Suprapubic skin (tissue), 4 donors: ENCODE measurements at regions not wholly inside any gene's neighbourhood (a gene's known extent, or its start where the extent isn't known, plus 50 kb on each side); places are given as distances from the start of the nearest gene placed in this dataset.

Experiments
- EP300 ChIP-seq: sonication (generic); formaldehyde crosslinking; IDR thresholded peaks from one replicate; pipeline ENCODE4 v1.6.1; 2017; ENCODE audit warnings: antibody characterized with exemption
- POLR2A ChIP-seq, 2 donors: fragments of 450-650 bp; IDR thresholded peaks; one replicate each; pipeline ENCODE4 v1.6.1; 2017; ENCODE audit warnings: antibody characterized with exemption in 2 of 2, mild to moderate bottlenecking in 2 of 2, moderate library complexity in 2 of 2
- POLR2AphosphoS5 ChIP-seq, 3 donors: sonication (generic); formaldehyde crosslinking; IDR thresholded peaks; one replicate each; pipeline ENCODE4 v1.6.1; 2017; ENCODE audit warnings: antibody characterized with exemption in 3 of 3
- TF ChIP-seq, protein P1 (sequence below), 2 donors: fragments of 200-600 bp in 1 of 2; fragments of 450-650 bp in 1 of 2; sonication (generic) in 1 of 2; IDR thresholded peaks; one replicate each; pipeline ENCODE4 v1.5.1; 2016 to 2019; ENCODE audit warnings: antibody characterized with exemption in 2 of 2, mild to moderate bottlenecking in 1 of 2, moderate library complexity in 1 of 2

DNA sequence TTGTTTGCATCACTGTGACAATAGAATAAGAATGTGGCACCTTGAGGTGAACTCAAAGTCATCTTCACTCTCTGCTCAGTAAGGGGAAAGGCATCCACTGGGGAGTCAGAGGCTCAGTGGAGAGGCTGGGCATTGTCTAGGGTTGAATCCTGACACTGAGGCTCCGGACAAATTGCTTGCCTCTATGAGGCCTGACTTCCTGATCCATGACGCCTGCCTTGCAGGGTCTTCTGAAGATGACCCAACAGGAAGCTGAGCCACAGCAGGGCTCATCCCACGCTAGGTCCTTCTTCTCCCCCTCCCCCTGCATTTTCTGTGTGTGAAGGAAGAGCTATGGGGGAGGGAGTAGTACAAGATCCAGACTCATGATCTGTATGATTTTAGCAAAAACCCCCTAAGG is 265.1 kb downstream of the SH3BP4 start:
- TF ChIP-seq POLR2A (IDR thresholded peaks at IDR 0.05) = no peak
- TF ChIP-seq, protein P1, sequence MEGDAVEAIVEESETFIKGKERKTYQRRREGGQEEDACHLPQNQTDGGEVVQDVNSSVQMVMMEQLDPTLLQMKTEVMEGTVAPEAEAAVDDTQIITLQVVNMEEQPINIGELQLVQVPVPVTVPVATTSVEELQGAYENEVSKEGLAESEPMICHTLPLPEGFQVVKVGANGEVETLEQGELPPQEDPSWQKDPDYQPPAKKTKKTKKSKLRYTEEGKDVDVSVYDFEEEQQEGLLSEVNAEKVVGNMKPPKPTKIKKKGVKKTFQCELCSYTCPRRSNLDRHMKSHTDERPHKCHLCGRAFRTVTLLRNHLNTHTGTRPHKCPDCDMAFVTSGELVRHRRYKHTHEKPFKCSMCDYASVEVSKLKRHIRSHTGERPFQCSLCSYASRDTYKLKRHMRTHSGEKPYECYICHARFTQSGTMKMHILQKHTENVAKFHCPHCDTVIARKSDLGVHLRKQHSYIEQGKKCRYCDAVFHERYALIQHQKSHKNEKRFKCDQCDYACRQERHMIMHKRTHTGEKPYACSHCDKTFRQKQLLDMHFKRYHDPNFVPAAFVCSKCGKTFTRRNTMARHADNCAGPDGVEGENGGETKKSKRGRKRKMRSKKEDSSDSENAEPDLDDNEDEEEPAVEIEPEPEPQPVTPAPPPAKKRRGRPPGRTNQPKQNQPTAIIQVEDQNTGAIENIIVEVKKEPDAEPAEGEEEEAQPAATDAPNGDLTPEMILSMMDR (IDR thresholded peaks at IDR 0.05) = no peak
- no peak for TF ChIP-seq POLR2AphosphoS5 (IDR thresholded peaks at IDR 0.05)
- TF ChIP-seq EP300 = no peak
